Ovary (tissue), 3 donors: ENCODE measurements at regions not wholly inside any gene's neighbourhood (a gene's known extent, or its start where the extent isn't known, plus 50 kb on each side); places are given as distances from the start of the nearest gene placed in this dataset.

Experiments
- EP300 ChIP-seq: sonication (generic); formaldehyde crosslinking; IDR thresholded peaks from one replicate; pipeline ENCODE4 v1.6.1; 2017; ENCODE audit warnings: antibody characterized with exemption
- POLR2A ChIP-seq: fragments of 450-650 bp; IDR thresholded peaks from one replicate; pipeline ENCODE4 v1.6.1; 2017; ENCODE audit warnings: antibody characterized with exemption, mild to moderate bottlenecking, moderate library complexity
- TF ChIP-seq, protein P1 (sequence below), 3 donors: fragments of 450-650 bp in 2 of 3; fragments of 200-600 bp in 1 of 3; IDR thresholded peaks; one replicate each; pipeline versions ENCODE4 v1.5.1 to v1.8.0; 2016 to 2022; ENCODE audit warnings: antibody characterized with exemption in 3 of 3, mild to moderate bottlenecking in 1 of 3
- donor health status: DM: no; HTN: no; CAD: no.

GRCh38 chr7:94311515-94311914 is 83.2 kb upstream of the COL1A2 start:
- TF ChIP-seq, protein P1, sequence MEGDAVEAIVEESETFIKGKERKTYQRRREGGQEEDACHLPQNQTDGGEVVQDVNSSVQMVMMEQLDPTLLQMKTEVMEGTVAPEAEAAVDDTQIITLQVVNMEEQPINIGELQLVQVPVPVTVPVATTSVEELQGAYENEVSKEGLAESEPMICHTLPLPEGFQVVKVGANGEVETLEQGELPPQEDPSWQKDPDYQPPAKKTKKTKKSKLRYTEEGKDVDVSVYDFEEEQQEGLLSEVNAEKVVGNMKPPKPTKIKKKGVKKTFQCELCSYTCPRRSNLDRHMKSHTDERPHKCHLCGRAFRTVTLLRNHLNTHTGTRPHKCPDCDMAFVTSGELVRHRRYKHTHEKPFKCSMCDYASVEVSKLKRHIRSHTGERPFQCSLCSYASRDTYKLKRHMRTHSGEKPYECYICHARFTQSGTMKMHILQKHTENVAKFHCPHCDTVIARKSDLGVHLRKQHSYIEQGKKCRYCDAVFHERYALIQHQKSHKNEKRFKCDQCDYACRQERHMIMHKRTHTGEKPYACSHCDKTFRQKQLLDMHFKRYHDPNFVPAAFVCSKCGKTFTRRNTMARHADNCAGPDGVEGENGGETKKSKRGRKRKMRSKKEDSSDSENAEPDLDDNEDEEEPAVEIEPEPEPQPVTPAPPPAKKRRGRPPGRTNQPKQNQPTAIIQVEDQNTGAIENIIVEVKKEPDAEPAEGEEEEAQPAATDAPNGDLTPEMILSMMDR (IDR thresholded peaks at IDR 0.05), result no peak
- TF ChIP-seq POLR2A (no peak), EP300 (no peak)
